GM21576 (cell line): ENCODE measurements at regions not wholly inside any gene's neighbourhood (a gene's known extent, or its start where the extent isn't known, plus 50 kb on each side); places are given as distances from the start of the nearest gene placed in this dataset.
"Not testable (repeated sequence)": the region's sequence is repeated elsewhere in the genome, so short reads cannot be mapped to it uniquely, and the experiment has no call there.

Source experiments
- ATAC-seq: cut with Tn5 transposase; IDR thresholded peaks from one replicate; pipeline ENCODE4 v1.9.1; 2021; ENCODE audit warnings: mild to moderate bottlenecking, moderate library complexity; ENCODE audit not compliant: unreplicated experiment

DNA sequence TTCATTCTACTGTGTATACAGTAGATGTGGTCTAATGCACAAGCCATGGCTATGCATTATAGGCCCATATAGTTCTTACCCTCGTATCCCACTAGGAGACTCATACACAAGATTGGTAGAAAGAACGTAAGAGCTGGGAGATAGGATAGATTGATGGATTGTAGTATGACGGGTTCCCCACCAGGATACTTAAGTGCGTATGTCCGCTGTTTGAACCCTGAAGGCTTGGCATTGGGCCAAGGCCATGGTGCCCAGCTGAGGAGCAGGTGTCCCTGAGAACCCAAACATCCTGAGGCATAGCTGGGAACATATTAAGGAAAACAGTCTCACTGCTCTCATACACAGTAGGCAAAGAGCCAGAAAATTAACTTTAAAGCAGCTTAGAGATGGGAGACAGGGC, 617.5 kb upstream of the KLF12 start:
- no peak for ATAC-seq

GRCh38 chr13:74747186-74747955, 613.2 kb upstream of the KLF12 start:
- no peak for ATAC-seq

- ATAC-seq: no peak
These were observed 609.8 kb upstream of the KLF12 start for GRCh38 chr13:74743992-74744391.

DNA sequence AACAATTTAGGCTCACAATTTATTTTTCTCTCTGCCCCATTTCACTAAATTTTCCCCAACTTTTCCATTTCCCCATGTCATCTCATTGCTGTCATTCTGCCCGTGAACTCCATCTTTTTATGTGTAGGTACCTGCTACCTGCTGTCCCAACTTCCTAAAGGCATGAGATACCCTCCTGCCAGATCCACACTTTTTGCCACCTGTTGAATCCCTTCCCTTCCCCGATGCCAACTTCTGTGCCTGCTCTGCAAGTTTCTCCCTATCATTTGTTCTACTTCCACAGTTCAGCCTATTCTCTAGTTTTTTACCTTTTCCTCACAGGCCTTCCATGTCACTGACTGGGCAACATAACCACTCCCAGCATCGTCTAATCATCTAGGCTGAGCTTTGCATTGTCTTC, 607.5 kb upstream of the KLF12 start:
- no peak for ATAC-seq

DNA sequence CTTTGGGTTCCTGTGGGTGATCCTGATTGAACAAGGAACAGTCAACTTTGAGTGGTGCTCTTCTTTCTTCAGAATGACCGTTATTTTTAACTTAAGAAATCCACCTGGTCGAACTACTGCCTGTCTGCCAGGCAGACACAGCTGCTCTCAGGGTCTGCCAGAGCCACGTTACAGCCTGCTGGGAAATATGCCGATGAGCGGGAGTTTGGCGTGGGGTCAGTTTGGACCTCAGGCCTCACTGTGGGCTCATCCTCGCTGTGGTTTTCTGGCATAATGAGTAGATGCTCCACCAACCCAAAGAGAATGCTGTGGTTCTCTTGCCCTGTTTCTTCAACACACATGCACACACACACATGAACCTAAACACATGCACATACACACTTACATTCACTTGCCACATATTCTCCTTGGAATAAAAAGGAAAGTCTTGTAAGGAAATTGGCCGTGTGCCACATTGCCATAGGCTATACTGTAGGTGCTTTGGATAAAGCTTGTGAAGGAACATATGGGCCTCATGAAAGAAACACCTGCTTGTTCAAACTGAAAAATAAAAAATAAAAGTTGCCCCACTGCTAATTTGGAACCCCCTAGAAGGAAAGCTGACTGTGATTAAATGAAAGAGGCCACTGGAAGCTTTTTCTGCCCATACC, 598.7 kb upstream of the KLF12 start:
- ATAC-seq: no peak

- ATAC-seq: no peak
These were observed 597.5 kb upstream of the KLF12 start for GRCh38 chr13:74731731-74732130.

DNA sequence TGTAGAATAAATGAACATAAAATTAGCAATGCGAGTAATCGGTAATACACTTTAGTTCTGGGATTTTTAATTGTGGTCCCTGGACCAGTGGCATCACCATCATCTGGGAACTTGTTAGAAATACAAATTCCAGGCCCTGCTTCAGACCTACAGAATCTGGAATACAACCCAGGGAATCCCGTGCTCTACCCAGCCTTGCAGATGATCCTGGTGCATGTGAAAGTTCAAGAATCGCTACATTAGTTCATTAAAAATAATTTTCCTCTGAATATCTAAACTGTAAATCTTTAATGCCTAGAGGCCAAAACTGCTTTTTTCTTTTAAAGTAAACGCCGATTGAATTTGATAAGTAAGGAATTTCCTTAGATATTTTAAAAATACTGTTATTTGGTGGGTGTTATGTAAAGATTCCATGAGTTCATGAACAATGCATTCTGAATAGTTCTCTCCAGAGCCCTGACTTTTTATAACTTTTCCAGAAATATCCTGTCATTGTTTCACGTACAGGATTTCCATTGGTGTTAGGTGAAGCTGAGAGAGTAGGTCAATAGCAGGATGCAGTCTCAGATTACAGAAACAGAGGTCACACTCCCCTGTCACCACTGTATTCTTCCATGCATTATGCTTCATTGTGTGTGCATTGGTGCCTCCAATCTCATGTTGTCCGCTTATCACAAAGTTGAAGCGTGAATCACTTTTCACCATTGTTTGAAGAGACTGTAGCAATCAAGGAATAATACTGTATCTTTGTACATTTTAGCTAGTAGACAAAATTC, 596.5 kb upstream of the KLF12 start:
- ATAC-seq: no peak

DNA sequence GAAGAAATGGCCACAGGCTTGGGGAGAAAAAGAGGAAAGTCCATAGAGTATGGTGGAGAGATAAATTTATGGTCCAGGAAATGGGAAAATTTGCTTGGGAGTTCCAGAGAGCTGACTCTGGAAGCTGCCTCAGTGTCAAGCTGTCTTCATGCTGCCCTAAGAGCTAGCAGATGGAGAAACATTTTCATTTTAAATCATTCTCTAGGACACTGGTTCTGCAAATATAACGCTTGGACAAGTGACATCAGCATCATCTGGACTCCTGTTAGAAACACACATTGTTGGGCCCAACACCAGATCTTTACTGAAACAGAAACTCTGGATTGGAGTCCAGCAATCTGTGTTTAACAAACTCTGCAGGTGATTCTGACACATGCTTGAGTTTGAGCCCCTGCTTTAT, 592.0 kb upstream of the KLF12 start:
- ATAC-seq: no peak

DNA sequence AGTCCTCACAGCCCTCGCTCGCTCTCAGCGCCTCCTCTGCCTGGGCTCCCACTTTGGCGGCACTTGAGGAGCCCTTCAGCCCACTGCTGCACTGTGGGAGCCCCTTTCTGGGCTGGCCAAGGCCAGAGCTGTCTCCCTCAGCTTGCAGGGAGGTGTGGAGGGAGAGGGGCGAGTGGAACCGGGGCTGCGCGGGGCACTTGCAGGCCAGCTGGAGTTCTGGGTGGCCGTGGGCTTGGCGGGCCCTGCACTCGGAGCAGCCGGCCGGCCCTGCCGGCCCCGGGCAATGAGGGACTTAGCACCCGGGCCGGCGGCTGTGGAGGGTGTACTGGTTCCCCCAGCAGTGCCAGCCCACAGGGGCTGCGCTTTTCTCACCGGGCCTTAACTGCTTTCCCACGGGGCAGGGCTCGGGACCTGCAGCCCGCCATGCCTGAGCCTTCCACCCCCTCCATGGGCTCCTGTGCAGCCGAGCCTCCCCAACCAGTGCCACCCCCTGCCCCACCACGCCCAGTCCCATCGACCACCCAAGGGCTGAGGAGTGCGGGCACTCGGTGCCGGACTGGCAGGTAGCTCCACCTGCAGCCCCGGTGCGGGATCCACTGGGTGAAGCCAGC, 584.1 kb upstream of the KLF12 start:
- not testable (repeated sequence) for ATAC-seq

DNA sequence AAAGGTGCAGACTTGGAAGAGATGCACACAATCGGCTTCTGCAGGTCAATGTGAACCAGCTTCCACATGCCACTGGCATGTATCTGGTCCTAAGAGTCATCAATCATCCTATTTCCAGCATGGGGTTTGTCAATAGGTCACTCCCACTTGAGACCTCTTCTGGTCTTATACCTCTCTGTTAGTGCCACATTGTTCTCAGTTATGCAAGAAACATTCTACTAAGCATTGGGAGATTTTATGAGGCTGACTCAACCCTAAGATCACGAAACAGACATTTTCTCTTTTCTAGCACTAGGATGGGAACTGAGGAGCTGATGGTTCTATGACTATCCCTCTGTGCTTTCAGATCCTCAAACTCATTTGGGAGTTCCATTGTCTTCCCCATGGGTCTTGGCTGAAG, 581.5 kb upstream of the KLF12 start:
- ATAC-seq: no peak

GRCh38 chr13:74710006-74710405, 575.8 kb upstream of the KLF12 start:
- ATAC-seq: no peak

DNA sequence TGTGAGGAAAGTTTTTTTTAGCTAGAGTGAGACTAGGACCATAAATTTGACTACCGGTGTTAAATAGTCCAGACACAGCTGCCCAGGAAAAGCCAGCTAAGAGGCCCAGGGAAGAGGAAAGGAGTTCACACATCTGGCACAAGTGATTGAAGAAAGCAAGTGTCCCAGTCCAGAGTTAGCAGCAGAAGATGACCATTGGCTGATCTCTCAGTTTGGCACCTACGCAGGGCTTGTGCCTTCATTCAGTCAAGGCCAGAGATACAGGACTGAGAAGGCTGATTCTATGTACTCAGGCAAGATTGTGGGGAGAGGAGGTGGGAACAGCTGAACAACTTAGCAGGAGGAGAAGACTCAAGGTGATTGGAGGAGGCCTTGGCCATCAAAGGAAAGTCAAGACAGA, 575.0 kb upstream of the KLF12 start:
- ATAC-seq: no peak

- no peak for ATAC-seq
These were observed 574.4 kb upstream of the KLF12 start for GRCh38 chr13:74708629-74709028.

DNA sequence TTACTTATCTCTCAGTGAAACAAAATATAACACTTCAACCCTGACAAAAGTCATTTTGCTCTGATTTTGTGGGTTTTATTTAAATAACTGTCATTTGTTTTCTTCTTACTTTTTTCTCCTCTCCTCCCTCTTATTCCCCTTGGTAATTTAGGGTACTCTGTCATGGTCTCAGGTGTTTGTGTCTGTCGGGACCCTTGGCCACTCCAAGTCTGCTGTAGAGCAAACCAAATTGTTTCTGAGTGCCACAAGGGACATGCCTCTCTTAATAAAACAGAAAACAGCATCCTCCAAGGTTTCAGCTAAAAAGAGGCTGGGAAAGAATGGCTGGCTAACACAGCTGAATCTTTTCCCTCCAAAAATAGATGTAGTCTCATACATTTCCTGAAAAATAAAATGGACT, 573.1 kb upstream of the KLF12 start:
- ATAC-seq: no peak

DNA sequence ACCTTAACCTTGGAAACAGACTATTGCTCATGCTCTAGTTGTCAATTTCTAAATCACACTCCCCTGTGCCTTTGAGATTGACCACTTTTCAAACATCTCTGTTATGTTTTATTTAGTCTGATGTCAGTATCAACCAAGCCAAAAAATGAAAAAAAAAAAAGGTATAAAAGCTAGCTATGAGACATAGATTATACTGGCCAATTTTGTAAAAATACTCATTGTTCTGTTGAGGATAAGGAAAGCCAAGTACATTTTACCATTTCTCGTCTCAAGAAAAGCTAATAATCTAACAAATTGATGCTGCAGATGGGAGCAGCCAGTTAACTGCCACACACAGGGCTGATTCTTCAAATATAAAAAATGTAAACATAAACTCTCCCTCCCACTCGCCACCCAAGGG, 572.6 kb upstream of the KLF12 start:
- ATAC-seq: no peak

DNA sequence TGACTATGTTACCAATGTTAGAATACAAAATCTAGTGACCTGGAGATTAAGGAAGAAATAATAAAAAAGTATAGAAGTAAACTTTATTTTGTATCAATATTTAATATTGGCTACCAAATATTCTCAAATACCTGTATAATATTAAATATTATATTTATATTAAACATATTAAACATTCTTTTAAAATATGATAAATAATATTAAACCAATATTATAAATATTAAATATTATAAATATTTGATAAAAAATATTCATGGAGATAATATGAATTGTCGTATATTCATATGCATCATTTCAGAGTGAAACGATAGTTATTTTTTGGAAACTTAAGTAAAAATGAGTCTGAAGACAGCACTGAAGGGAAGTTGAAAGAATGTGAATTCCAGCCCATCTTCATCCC, 571.2 kb upstream of the KLF12 start:
- no peak for ATAC-seq

DNA sequence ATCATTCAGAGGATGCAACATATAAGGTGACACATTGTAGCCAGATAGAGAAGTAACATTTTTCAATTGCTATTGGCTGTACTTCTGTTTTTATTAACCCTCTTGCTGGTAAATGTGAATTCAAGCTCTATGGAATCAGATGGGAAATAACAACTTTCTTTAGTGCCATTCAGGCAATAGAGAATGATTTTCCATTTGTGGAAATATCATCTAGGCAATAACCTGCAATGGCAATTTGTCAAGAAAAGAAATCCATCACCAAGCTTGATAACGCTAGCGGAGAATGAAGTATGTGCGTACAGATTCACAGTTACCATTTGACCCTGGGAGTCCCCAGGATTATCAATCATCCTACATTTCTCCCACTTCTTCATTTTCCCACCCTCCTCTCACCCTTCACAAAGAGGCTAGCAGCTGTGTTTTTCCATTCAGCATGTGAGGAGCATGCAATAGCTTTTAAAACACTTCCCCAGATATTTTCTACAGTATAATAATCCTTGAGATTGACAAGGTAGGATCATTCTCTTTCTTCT, 569.7 kb upstream of the KLF12 start:
- ATAC-seq: no peak

- ATAC-seq: no peak
These were observed 562.1 kb upstream of the KLF12 start for GRCh38 chr13:74696148-74696922.

DNA sequence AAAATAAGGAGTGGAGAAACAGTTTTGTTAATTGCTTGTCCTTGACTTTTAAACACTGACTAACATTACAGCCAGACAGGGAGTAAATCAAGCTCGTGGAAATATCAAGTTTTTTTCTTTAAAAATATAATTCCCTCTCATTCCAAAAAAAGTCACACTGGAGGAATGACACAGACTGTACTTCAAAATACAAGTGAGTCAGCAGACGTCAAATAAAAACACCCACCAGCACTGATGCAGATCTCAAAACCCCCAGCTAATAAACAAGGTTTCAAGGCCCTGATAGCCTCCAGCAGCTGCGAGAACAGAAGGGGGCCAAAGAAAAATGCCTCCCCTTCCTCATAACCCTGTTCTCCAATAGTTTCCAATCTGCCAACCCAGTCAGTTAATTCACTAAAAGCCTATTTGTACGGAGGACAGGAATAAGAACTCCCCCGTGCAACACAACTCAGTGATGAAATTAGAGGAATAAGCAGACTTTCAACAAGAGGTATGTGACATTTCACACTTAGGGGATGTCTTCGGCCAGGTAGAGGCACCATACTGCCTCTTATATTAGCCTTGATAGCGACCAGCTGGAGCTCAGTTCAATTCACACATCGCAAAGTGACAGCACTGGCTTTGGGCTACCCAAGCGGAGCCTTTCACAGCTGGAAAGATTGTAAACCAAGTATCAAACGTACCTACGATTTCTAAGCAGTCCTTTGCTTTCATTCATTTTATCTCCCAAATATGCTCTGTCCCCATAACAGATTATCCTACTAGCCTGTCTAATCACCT, 561.0 kb upstream of the KLF12 start:
- no peak for ATAC-seq
